ENCODE measurements at regions not wholly inside any gene's neighbourhood (a gene's known extent, or its start where the extent isn't known, plus 50 kb on each side); places are given as distances from the start of the nearest gene placed in this dataset.
"Not testable (repeated sequence)": the region's sequence is repeated elsewhere in the genome, so short reads cannot be mapped to it uniquely, and the experiment has no call there.

- DNase-seq (ENCODE audit: low read depth) = no peak
Measured at GRCh38 chr5:6273749-6274148, 104.6 kb downstream of the MED10 start.

DNA sequence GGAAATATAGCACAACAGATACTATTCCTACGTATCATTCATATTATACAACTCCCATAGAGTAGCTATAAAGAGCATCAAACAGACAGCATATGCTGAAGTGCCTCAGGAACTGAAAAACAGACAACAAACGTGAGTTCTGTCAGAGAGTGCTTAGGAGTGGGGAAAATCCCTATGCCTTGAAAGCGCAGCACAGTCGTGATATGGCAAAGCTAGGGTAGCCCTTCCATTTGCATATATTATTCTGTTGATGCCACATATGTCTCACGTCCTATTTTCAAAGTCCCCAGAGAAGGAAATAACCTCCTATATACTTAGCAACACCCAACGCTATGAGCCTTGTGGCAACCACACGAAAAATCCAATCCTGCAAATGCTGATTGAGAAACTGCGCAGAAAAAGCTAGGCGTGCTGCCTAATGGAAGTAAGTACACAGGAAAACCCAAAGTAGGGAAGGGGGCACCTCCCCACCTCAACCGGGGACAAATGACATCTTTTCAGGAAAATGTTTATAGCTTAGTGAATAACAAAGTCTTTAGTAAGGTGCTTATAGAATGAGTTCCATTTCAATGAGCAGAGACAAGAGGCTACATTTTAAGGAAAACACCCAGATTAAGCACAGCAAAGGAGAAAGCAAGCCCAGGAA is 105.1 kb downstream of the MED10 start:
- no peak for DNase-seq (ENCODE audit: low read depth)

- no peak for DNase-seq (ENCODE audit: low read depth)
Measured at GRCh38 chr5:6269925-6270324, 108.4 kb downstream of the MED10 start.

- no peak for DNase-seq (ENCODE audit: low read depth)
Measured at GRCh38 chr5:6266671-6267197, 111.6 kb downstream of the MED10 start.

DNA sequence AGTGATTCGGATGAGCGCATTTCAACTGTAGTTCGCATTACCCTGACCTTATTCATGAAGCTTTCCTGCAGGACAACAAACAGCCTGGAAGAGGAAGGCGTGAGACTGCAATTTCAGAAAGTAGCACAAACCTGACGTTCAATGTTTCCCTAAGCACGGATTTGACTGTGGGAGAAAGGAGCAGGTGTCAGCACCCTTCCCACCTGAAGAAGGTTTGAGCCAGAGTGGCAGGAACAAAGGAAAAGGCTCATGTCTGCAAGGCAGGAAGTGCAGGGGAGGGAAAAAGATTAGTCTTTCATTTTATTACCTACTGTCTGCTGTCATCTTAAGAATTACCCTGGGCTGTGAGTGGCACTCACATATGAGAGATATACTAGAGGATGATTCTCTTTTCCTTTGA is 114.0 kb downstream of the MED10 start:
- DNase-seq (ENCODE audit: low read depth) = no peak

GRCh38 chr5:6262651-6263363 is 115.5 kb downstream of the MED10 start:
- no peak for DNase-seq (ENCODE audit: low read depth)

GRCh38 chr5:6261668-6262067 is 116.7 kb downstream of the MED10 start:
- no peak for DNase-seq (ENCODE audit: low read depth)

- no peak for DNase-seq (ENCODE audit: low read depth)
Measured at GRCh38 chr5:6261256-6261655, 117.1 kb downstream of the MED10 start.

- DNase-seq (ENCODE audit: low read depth) = no peak
Measured at GRCh38 chr5:6260846-6261245, 117.5 kb downstream of the MED10 start.

DNA sequence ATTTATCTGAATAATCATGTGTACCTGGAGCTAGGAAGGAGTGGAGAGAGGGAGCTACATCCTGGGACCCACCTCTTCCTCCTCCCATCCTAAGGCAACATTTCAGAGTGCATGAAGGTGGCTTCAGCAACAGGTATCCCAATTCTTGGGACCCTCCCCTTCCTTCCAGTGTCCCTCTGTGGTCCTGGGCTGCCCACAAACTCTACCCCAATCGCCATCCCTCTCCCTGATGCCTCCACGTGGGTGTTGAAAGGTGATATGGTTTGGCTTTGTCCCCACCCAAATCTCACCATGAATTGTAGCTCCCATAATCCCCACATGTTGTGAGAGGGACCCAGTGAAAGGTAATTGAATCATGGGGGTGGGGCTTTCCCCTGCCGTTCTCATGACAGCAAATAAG is 121.4 kb downstream of the MED10 start:
- no peak for DNase-seq (ENCODE audit: low read depth)

GRCh38 chr5:6255956-6256355 is 122.4 kb downstream of the MED10 start:
- no peak for DNase-seq (ENCODE audit: low read depth)

GRCh38 chr5:6253846-6254245 is 124.5 kb downstream of the MED10 start:
- DNase-seq (ENCODE audit: low read depth) = no peak

GRCh38 chr5:6253281-6253680 is 125.1 kb downstream of the MED10 start:
- DNase-seq (ENCODE audit: low read depth) = no peak

DNA sequence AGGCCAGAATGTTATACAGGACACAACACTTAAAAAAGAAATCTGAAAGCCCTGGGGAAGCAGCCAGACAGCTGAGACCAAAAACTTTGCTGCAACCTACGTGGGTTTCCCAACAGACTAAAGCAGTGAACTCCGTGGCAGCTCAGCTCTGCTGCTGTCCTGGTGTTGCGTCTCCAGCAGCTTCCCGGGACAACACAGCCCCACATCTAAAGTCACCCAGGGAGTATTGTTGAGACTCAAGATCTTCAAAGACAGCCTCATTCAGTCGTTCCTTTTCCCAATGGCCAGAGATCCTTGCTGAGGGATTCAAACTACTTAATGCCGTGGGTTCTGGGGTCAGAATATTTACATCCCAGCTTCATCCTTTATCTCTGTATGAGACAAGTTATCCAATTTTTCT is 125.8 kb downstream of the MED10 start:
- no peak for DNase-seq (ENCODE audit: low read depth)

- DNase-seq (ENCODE audit: low read depth) = no peak
Measured at GRCh38 chr5:6251565-6252102, 126.7 kb downstream of the MED10 start.

DNA sequence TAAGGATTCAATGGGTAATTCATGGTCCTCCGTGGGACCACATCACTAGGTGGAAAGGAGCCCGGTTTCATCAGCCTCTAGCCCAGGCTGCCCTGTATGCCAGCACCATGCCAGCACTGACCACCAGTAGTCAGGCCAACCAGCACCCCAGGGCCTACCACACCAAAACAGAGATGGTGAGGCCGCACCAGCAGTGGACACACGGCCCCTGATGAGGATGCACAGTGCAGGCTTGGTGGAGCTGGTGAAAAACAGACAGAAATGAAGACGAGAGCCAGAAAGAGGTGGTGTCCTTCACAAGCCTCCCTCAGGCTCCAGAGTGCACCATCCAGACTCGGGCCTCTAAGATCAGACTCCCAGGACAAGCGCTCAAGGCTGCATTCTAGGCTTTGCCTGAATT is 128.2 kb downstream of the MED10 start:
- DNase-seq (ENCODE audit: low read depth) = no peak

DNA sequence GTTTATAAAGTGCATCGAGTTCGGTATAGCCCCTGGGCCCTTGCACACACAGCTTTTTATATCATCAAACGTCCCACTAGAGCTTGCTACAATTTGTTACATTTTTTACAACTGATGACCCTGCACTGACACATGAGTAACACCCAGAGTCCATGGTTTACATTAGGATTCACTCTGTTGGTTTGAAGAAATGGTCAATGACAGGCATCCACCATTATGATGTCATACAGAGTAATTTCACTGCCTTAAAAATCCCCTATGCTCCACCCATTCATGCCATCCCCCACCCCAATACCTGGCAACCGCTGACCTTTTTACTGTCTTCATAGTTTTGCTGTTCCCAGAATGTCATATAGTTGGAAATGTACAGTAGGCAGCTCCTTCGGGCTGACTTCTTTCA is 130.2 kb downstream of the MED10 start:
- no peak for DNase-seq (ENCODE audit: low read depth)

GRCh38 chr5:6246820-6247437 is 131.4 kb downstream of the MED10 start:
- DNase-seq (ENCODE audit: low read depth) = no peak

GRCh38 chr5:6244339-6244714 is 134.0 kb downstream of the MED10 start:
- DNase-seq (ENCODE audit: low read depth) = no peak

- DNase-seq (ENCODE audit: low read depth) = no peak
Measured at GRCh38 chr5:6243706-6244338, 134.5 kb downstream of the MED10 start.

DNA sequence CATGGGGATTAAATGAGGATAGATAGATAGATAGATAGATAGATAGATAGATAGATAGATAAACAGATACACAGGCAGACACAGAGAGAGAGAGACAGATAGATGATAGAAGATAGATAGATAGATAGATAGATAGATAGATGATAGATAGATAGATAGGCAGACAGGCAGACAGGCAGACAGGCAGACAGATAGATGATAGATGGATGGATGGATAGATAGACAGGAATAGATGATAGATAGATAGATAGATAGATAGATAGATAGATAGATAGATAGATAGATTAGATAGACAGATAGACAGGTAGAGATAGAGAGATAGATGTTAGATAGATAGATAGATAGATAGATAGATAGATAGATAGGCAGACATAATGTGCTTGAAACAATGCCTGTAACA is 137.3 kb downstream of the MED10 start:
- not testable (repeated sequence) for DNase-seq (ENCODE audit: low read depth)

DNA sequence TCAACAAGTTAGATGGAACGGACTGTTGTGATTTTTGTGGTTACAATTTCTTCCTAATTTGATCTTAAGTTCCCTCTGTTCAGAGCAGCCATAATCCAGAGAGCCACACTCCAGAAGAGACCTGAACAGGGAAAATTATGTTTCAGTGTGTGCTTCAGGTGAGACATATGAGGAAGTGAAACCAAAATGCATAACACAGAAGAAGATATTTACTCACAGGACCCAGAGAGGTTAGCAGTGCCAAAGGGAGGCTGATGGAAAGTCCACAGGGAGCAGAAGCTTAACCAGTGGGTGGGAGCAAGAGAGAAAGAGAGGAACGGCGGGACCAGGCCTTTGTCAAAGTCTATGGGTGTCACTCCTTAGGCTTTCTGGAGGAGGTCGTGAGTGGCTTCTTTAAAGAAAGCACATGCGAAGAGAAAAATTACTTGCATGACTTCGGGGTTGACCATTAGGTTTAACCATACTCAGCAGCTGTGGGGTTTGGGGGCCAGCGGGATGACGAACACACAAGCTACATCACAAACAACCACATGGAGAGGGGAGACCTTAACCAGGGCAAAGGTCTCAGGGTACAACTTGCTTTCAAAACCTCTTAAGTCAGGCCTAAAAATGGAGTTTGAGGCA is 141.4 kb downstream of the MED10 start:
- DNase-seq (ENCODE audit: low read depth) = no peak
